ENCODE measurements at regions not wholly inside any gene's neighbourhood (a gene's known extent, or its start where the extent isn't known, plus 50 kb on each side); places are given as distances from the start of the nearest gene placed in this dataset.

GRCh38 chr3:86838927-86839326, 152.0 kb downstream of the VGLL3 start:
- no peak overlapping the region for H3K4me3 ChIP-seq
- no peak overlapping the region for H3K4me2 ChIP-seq
- Mint-ChIP-seq H3K36me3 (no peaks in the 10 kb centered on the region), H3K4me3 (no peak overlapping the region), H3K9me3 (no peaks in the 10 kb centered on the region), H3K27me3 (ENCODE audit: insufficient read depth, low read depth) (peaks cover 2% of the 10 kb centered on the region), H3K27ac (no peak overlapping the region), H3K4me1 (peaks cover 5% of the 10 kb centered on the region)
- no peak overlapping the region for H2AFZ ChIP-seq (replicated peaks)
- H3K27ac ChIP-seq: no peak overlapping the region
- H3K79me2 ChIP-seq (ENCODE audit: low read depth): no peaks in the 10 kb centered on the region
- TF ChIP-seq, protein P1, sequence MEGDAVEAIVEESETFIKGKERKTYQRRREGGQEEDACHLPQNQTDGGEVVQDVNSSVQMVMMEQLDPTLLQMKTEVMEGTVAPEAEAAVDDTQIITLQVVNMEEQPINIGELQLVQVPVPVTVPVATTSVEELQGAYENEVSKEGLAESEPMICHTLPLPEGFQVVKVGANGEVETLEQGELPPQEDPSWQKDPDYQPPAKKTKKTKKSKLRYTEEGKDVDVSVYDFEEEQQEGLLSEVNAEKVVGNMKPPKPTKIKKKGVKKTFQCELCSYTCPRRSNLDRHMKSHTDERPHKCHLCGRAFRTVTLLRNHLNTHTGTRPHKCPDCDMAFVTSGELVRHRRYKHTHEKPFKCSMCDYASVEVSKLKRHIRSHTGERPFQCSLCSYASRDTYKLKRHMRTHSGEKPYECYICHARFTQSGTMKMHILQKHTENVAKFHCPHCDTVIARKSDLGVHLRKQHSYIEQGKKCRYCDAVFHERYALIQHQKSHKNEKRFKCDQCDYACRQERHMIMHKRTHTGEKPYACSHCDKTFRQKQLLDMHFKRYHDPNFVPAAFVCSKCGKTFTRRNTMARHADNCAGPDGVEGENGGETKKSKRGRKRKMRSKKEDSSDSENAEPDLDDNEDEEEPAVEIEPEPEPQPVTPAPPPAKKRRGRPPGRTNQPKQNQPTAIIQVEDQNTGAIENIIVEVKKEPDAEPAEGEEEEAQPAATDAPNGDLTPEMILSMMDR (IDR thresholded peaks at IDR 0.05): no peak
- no peak for TF ChIP-seq EZH2 (IDR thresholded peaks at IDR 0.05)
- TF ChIP-seq EZH2phosphoT487 (IDR thresholded peaks at IDR 0.05): no peak
- H3K27me3 ChIP-seq: no peaks in the 10 kb centered on the region
- H3F3A ChIP-seq (ENCODE audit: low read depth): no peaks in the 10 kb centered on the region
- no peaks in the 10 kb centered on the region for H3K9me3 ChIP-seq (ENCODE audit: low read depth)
- H3K36me3 ChIP-seq: no peaks in the 10 kb centered on the region
- no peak for DNase-seq (ENCODE audit: low spot score)
- no peak overlapping the region for H3K9ac ChIP-seq
- no peaks in the 10 kb centered on the region for H3K4me1 ChIP-seq
- no peaks in the 10 kb centered on the region for H4K20me1 ChIP-seq (ENCODE audit: low read depth)

GRCh38 chr3:86837871-86838270, 153.1 kb downstream of the VGLL3 start:
- Mint-ChIP-seq H3K9me3 (no peaks in the 10 kb centered on the region), H3K36me3 (no peaks in the 10 kb centered on the region), H3K4me3 (no peak overlapping the region), H3K4me1 (peaks cover 5% of the 10 kb centered on the region), H3K27ac (no peak overlapping the region), H3K27me3 (ENCODE audit: insufficient read depth, low read depth) (peaks cover 2% of the 10 kb centered on the region)
- no peaks in the 10 kb centered on the region for H4K20me1 ChIP-seq (ENCODE audit: low read depth)
- no peaks in the 10 kb centered on the region for H3K36me3 ChIP-seq
- H3K79me2 ChIP-seq (ENCODE audit: low read depth): no peaks in the 10 kb centered on the region
- no peak overlapping the region for H3K9ac ChIP-seq
- no peaks in the 10 kb centered on the region for H3K27me3 ChIP-seq
- H3K27ac ChIP-seq: no peak overlapping the region
- no peaks in the 10 kb centered on the region for H3K9me3 ChIP-seq (ENCODE audit: low read depth)
- no peaks in the 10 kb centered on the region for H3K4me1 ChIP-seq
- no peak for DNase-seq (ENCODE audit: low spot score)
- H3K4me3 ChIP-seq: no peak overlapping the region
- TF ChIP-seq, protein P1 (IDR thresholded peaks at IDR 0.05): no peak
- no peak for TF ChIP-seq EZH2 (IDR thresholded peaks at IDR 0.05)
- TF ChIP-seq EZH2phosphoT487 (IDR thresholded peaks at IDR 0.05): no peak
- no peak overlapping the region for H2AFZ ChIP-seq (replicated peaks)
- no peak overlapping the region for H3K4me2 ChIP-seq
- H3F3A ChIP-seq (ENCODE audit: low read depth): no peaks in the 10 kb centered on the region

GRCh38 chr3:86830566-86830965, 160.4 kb downstream of the VGLL3 start:
- Histone ChIP-seq H3K4me1 (peaks cover 6% of the 10 kb centered on the region), H3K4me3 (no peak overlapping the region), H3K36me3 (no peaks in the 10 kb centered on the region), H4K20me1 (ENCODE audit: low read depth) (no peaks in the 10 kb centered on the region), H3K27me3 (no peaks in the 10 kb centered on the region), H3K9ac (no peak overlapping the region), H3F3A (ENCODE audit: low read depth) (no peaks in the 10 kb centered on the region), H2AFZ (replicated peaks) (no peak overlapping the region), H3K9me3 (ENCODE audit: low read depth) (no peaks in the 10 kb centered on the region), H3K27ac (no peak overlapping the region), H3K4me2 (no peak overlapping the region), H3K79me2 (ENCODE audit: low read depth) (no peaks in the 10 kb centered on the region)
- TF ChIP-seq EZH2 (IDR thresholded peaks at IDR 0.05) (no peak), EZH2phosphoT487 (IDR thresholded peaks at IDR 0.05) (no peak)
- TF ChIP-seq, protein P1 (IDR thresholded peaks at IDR 0.05): no peak
- no peak for DNase-seq (ENCODE audit: low spot score)
- Mint-ChIP-seq H3K4me1 (peaks cover 3% of the 10 kb centered on the region), H3K36me3 (no peaks in the 10 kb centered on the region), H3K9me3 (peaks cover 2% of the 10 kb centered on the region), H3K27ac (no peak overlapping the region), H3K4me3 (no peak overlapping the region), H3K27me3 (ENCODE audit: insufficient read depth, low read depth) (no peaks in the 10 kb centered on the region)
